DND-41 (cell line): ENCODE measurements at regions not wholly inside any gene's neighbourhood (a gene's known extent, or its start where the extent isn't known, plus 50 kb on each side); places are given as distances from the start of the nearest gene placed in this dataset.
"Not testable (repeated sequence)": the region's sequence is repeated elsewhere in the genome, so short reads cannot be mapped to it uniquely, and the experiment has no call there.

Experiments
- EZH2 ChIP-seq: IDR thresholded peaks from 3 replicates; pipeline ENCODE4 v1.6.1; 2012; ENCODE audit warnings: borderline replicate concordance, low read depth, mild to moderate bottlenecking, moderate library complexity, low read length, inconsistent platforms; ENCODE audit not compliant: severe bottlenecking
- TF ChIP-seq, protein P1 (sequence below): IDR thresholded peaks from 2 replicates; pipeline ENCODE4 v1.5.1; 2012; ENCODE audit warnings: borderline replicate concordance, low read length, moderate library complexity, mild to moderate bottlenecking; ENCODE audit not compliant: poor library complexity, severe bottlenecking; ENCODE audit errors: extremely low read depth

DNA sequence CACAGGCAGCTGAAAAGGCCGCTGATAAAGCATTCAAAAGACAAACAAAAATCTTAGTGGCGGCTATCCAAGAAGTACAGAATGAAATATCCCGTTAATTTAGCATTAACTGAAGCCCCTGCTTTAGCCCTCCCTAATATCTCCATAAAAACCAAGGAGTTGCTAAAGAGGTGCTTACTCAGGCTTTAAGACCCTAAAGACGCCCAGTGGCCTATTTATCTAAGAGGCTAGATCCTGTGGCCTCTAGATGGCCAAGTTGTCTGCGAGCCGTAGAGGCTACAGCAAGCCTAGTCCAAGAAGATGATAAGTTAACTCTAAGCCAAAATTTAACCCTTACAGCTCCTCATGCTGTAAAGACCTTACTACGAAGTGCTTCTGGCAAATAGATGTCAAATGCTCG is 133.4 kb upstream of the ROPN1B start:
- TF ChIP-seq, protein P1, sequence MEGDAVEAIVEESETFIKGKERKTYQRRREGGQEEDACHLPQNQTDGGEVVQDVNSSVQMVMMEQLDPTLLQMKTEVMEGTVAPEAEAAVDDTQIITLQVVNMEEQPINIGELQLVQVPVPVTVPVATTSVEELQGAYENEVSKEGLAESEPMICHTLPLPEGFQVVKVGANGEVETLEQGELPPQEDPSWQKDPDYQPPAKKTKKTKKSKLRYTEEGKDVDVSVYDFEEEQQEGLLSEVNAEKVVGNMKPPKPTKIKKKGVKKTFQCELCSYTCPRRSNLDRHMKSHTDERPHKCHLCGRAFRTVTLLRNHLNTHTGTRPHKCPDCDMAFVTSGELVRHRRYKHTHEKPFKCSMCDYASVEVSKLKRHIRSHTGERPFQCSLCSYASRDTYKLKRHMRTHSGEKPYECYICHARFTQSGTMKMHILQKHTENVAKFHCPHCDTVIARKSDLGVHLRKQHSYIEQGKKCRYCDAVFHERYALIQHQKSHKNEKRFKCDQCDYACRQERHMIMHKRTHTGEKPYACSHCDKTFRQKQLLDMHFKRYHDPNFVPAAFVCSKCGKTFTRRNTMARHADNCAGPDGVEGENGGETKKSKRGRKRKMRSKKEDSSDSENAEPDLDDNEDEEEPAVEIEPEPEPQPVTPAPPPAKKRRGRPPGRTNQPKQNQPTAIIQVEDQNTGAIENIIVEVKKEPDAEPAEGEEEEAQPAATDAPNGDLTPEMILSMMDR = not testable (repeated sequence)
- TF ChIP-seq EZH2 = not testable (repeated sequence)
